ENCODE measurements at regions not wholly inside any gene's neighbourhood (a gene's known extent, or its start where the extent isn't known, plus 50 kb on each side); places are given as distances from the start of the nearest gene placed in this dataset.

GRCh38 chr12:11549119-11549518 lies 100.4 kb upstream of the ETV6 start:
- no peak for TF ChIP-seq NFYB (CRISPR knock-in tag; conservative IDR thresholded peaks at IDR 0.05; ENCODE audit: low read depth)
- TF ChIP-seq ZNF317 (CRISPR knock-in tag; IDR thresholded peaks at IDR 0.05; ENCODE audit: borderline replicate concordance, low read depth): no peak
- TF ChIP-seq JUN (CRISPR knock-in tag; IDR thresholded peaks at IDR 0.05): no peak
- no peak for TF ChIP-seq ELF4 (CRISPR knock-in tag; IDR thresholded peaks at IDR 0.05; ENCODE audit: low read depth)
- TF ChIP-seq ETV6 (CRISPR knock-in tag; IDR thresholded peaks at IDR 0.05): no peak
- no peak for TF ChIP-seq HMGA2 (CRISPR knock-in tag; IDR thresholded peaks at IDR 0.05)
- TF ChIP-seq NR3C1 (CRISPR knock-in tag; conservative IDR thresholded peaks at IDR 0.05; ENCODE audit: low read depth): no peak
- TF ChIP-seq CBFB (CRISPR knock-in tag; IDR thresholded peaks at IDR 0.05; ENCODE audit: low read depth): no peak
- no peak for TF ChIP-seq GABPB1 (CRISPR knock-in tag; IDR thresholded peaks at IDR 0.05)
- TF ChIP-seq ZNF121 (CRISPR knock-in tag; IDR thresholded peaks at IDR 0.05): no peak
- no peak for TF ChIP-seq TCF7 (CRISPR knock-in tag; IDR thresholded peaks at IDR 0.05; ENCODE audit: low read depth)
- no peak for DNase-seq (ENCODE audit: low spot score)
- Mint-ChIP-seq H3K9me3 (peaks cover 11% of the 10 kb centered on the region), H3K4me3 (no peak overlapping the region), H3K27ac (no peak overlapping the region), H3K4me1 (peaks cover 14% of the 10 kb centered on the region), H3K36me3 (no peaks in the 10 kb centered on the region), H3K27me3 (ENCODE audit: low read depth) (no peaks in the 10 kb centered on the region)
- POLR2A ChIA-PET: no interaction called here
- CTCF ChIA-PET: no interaction called here
- no peak for ATAC-seq

DNA sequence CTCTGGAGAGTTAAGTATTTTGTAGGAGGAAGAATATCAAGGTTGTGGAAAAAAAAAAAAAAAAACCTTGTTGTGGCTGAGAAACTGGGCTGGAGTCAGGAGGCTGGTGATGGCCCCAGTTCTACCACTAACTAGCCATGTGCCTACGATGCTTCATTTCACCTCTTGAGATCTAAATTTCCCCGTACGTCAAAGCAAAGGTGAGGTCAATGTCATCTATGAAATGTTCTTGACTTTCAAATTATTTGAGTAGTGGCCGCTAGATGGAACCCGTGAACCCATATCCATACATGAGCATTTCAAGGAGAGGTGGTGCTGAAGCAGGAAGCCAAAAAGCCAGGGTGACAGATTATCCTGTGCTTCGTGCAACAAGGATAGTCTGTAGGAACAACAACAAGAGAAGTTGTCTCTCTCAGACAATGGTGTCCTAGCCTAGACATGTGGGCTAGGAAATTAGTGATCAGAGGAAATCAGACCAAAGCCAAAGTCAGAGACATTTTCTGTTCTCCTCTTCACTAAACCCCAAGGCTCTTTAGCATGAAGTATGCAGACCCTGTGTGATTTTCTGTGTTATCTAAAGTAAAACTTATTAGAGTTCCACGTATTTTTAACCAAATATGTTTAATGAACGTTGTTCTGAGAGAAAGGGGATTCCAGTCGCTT lies 95.5 kb upstream of the ETV6 start:
- peak; percentile 88 for ATAC-seq
- peaks cover 7% of the 10 kb centered on the region for H3K4me1 Mint-ChIP-seq
- ChIA-PET POLR2A (no interaction called here), CTCF (interaction anchor here (0.8 to 2.6 kb wide), 3 partner anchors 12 to 479 kb away, joined by 3 to 16 read pairs (median 4); no protein-coding TSS in a partner anchor)
- H3K27ac Mint-ChIP-seq: no peak overlapping the region
- H3K27me3 Mint-ChIP-seq (ENCODE audit: low read depth): no peaks in the 10 kb centered on the region
- peak; percentile 36 for DNase-seq (ENCODE audit: low spot score)
- TF ChIP-seq ESRRA (CRISPR knock-in tag; IDR thresholded peaks at IDR 0.05; ENCODE audit: borderline replicate concordance): no peak
- TF ChIP-seq, protein P1, sequence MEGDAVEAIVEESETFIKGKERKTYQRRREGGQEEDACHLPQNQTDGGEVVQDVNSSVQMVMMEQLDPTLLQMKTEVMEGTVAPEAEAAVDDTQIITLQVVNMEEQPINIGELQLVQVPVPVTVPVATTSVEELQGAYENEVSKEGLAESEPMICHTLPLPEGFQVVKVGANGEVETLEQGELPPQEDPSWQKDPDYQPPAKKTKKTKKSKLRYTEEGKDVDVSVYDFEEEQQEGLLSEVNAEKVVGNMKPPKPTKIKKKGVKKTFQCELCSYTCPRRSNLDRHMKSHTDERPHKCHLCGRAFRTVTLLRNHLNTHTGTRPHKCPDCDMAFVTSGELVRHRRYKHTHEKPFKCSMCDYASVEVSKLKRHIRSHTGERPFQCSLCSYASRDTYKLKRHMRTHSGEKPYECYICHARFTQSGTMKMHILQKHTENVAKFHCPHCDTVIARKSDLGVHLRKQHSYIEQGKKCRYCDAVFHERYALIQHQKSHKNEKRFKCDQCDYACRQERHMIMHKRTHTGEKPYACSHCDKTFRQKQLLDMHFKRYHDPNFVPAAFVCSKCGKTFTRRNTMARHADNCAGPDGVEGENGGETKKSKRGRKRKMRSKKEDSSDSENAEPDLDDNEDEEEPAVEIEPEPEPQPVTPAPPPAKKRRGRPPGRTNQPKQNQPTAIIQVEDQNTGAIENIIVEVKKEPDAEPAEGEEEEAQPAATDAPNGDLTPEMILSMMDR (IDR thresholded peaks at IDR 0.05): 0 out of 2 replicates have a peak, but pooled peaks have one; percentile 31
- H3K9me3 Mint-ChIP-seq: peaks cover 6% of the 10 kb centered on the region
- H3K4me3 Mint-ChIP-seq: no peak overlapping the region
- H3K36me3 Mint-ChIP-seq: no peaks in the 10 kb centered on the region

DNA sequence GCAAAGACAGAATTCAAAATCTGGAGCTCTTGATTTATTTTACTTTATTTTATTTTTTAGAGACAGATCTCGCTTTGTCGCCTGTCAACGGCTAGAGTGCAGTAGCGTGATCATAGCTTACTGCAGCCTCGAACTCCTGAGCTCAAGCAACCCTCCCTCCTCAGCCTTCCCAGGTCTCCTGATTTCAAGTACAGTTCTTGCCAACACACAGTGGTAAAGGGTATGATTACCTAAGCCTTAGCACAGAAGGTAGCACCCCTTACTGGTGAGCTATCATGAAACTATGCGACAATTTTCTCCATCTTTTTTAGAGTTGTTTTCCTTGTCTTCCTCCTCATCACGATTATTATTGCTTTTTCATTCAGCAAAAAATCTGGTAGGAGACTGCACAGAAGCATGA lies 94.3 kb upstream of the ETV6 start:
- DNase-seq (ENCODE audit: low spot score): no peak
- TF ChIP-seq, protein P2, sequence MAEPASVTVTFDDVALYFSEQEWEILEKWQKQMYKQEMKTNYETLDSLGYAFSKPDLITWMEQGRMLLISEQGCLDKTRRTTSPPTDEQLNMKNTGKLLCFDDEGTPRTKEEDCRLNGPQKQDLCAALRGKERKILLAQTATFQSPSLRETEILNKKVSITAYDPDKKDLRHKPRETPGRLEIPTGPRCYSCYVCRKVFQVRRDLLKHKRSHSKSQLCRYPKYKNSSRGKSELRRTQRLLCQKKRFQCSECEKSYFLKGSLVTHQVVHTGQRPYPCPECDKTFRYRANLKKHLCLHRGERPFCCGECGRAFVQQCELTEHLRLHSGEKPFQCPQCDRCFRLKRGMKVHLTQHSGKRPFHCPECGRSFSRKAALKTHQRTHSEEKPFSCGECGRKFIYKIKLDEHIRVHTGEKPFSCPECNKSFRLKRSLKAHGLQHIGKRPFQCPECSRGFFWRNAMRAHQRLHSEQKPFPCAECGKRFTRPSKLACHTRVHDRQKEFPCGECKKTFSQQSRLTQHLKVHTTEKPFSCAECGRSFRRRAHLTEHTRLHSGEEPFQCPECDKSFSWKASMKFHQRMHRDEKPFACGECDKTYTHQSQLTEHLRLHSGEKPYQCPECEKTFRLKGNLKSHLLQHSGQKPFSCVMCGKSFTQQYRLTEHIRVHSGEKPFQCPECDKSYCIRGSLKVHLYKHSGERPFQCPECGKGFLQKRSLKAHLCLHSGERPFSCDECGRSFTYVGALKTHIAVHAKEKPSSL (CRISPR knock-in tag; conservative IDR thresholded peaks at IDR 0.05): no peak
- no peak for TF ChIP-seq EMX1 (CRISPR knock-in tag; IDR thresholded peaks at IDR 0.05)
- TF ChIP-seq, protein P1 (IDR thresholded peaks at IDR 0.05): no peak
- TF ChIP-seq, protein P3, sequence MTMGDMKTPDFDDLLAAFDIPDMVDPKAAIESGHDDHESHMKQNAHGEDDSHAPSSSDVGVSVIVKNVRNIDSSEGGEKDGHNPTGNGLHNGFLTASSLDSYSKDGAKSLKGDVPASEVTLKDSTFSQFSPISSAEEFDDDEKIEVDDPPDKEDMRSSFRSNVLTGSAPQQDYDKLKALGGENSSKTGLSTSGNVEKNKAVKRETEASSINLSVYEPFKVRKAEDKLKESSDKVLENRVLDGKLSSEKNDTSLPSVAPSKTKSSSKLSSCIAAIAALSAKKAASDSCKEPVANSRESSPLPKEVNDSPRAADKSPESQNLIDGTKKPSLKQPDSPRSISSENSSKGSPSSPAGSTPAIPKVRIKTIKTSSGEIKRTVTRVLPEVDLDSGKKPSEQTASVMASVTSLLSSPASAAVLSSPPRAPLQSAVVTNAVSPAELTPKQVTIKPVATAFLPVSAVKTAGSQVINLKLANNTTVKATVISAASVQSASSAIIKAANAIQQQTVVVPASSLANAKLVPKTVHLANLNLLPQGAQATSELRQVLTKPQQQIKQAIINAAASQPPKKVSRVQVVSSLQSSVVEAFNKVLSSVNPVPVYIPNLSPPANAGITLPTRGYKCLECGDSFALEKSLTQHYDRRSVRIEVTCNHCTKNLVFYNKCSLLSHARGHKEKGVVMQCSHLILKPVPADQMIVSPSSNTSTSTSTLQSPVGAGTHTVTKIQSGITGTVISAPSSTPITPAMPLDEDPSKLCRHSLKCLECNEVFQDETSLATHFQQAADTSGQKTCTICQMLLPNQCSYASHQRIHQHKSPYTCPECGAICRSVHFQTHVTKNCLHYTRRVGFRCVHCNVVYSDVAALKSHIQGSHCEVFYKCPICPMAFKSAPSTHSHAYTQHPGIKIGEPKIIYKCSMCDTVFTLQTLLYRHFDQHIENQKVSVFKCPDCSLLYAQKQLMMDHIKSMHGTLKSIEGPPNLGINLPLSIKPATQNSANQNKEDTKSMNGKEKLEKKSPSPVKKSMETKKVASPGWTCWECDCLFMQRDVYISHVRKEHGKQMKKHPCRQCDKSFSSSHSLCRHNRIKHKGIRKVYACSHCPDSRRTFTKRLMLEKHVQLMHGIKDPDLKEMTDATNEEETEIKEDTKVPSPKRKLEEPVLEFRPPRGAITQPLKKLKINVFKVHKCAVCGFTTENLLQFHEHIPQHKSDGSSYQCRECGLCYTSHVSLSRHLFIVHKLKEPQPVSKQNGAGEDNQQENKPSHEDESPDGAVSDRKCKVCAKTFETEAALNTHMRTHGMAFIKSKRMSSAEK (CRISPR knock-in tag; IDR thresholded peaks at IDR 0.05; ENCODE audit: borderline replicate concordance): no peak
- TF ChIP-seq JUN (CRISPR knock-in tag; IDR thresholded peaks at IDR 0.05): no peak
- no peak for TF ChIP-seq ZNF138 (CRISPR knock-in tag; conservative IDR thresholded peaks at IDR 0.05)
- no peak for TF ChIP-seq HMGA2 (CRISPR knock-in tag; IDR thresholded peaks at IDR 0.05)
- no peak for TF ChIP-seq ZNF317 (CRISPR knock-in tag; IDR thresholded peaks at IDR 0.05; ENCODE audit: borderline replicate concordance, low read depth)
- TF ChIP-seq ZNF416 (CRISPR knock-in tag; IDR thresholded peaks at IDR 0.05): no peak
- no peak for TF ChIP-seq ZNF423 (CRISPR knock-in tag; IDR thresholded peaks at IDR 0.05)
- TF ChIP-seq OVOL2 (CRISPR knock-in tag; IDR thresholded peaks at IDR 0.05; ENCODE audit: borderline replicate concordance): no peak
- no peaks in the 10 kb centered on the region for H3K27me3 Mint-ChIP-seq (ENCODE audit: low read depth)
- no peak for ATAC-seq
- H3K36me3 Mint-ChIP-seq: no peaks in the 10 kb centered on the region
- CTCF ChIA-PET: interaction anchor here (0.8 to 2.6 kb wide), 6 partner anchors 54 to 478 kb away, joined by 3 to 16 read pairs (median 4); no protein-coding TSS in a partner anchor
- no peak overlapping the region for H3K4me3 Mint-ChIP-seq
- POLR2A ChIA-PET: no interaction called here
- H3K9me3 Mint-ChIP-seq: peaks cover 6% of the 10 kb centered on the region
- peaks cover 7% of the 10 kb centered on the region for H3K4me1 Mint-ChIP-seq
- H3K27ac Mint-ChIP-seq: no peak overlapping the region

Measured in WTC11 (cell line).